GM23338 (cell line): ENCODE measurements at regions not wholly inside any gene's neighbourhood (a gene's known extent, or its start where the extent isn't known, plus 50 kb on each side); places are given as distances from the start of the nearest gene placed in this dataset.

Experiments used
- ATAC-seq: fragments of 200-7000 bp; cut with Tn5 transposase; 3 replicates; pipeline ENCODE4 v1.9.1; 2020
- DNase-seq: peaks from one replicate; pipeline ENCODE4 v3.0.0-alpha.2; 2015; ENCODE audit warnings: low spot score
- H2AFZ ChIP-seq: fragments of 200-600 bp; sonication (generic); 2 replicates; pipeline ENCODE4 v1.8.0; 2016; ENCODE audit warnings: antibody characterized with exemption, mild to moderate bottlenecking, moderate library complexity
- H3F3A ChIP-seq: fragments of 200-600 bp; sonication (generic); replicated peaks from 2 replicates; pipeline ENCODE4 v1.8.0; 2017; ENCODE audit warnings: antibody characterized with exemption, mixed run types, low read depth
- H3K27ac ChIP-seq: fragments of 200-600 bp; sonication (generic); 2 replicates; pipeline ENCODE4 v1.6.1; 2016; ENCODE audit warnings: low read depth
- H3K27me3 ChIP-seq: fragments of 200-600 bp; sonication (generic); 2 replicates; pipeline ENCODE4 v1.8.0; 2016; ENCODE audit warnings: mild to moderate bottlenecking, mixed run types, moderate library complexity; ENCODE audit not compliant: insufficient read depth
- H3K36me3 ChIP-seq: fragments of 200-600 bp; sonication (generic); 2 replicates; pipeline ENCODE4 v1.8.0; 2016; ENCODE audit warnings: mild to moderate bottlenecking; ENCODE audit not compliant: insufficient read depth
- H3K4me1 ChIP-seq: fragments of 200-600 bp; sonication (generic); 2 replicates; pipeline ENCODE4 v1.8.0; 2016; ENCODE audit warnings: mild to moderate bottlenecking, moderate library complexity; ENCODE audit not compliant: insufficient read depth
- H3K4me2 ChIP-seq: fragments of 200-600 bp; sonication (generic); 2 replicates; pipeline ENCODE4 v1.7.1; 2017; ENCODE audit warnings: mixed run types
- H3K4me3 ChIP-seq: fragments of 200-600 bp; sonication (generic); 2 replicates; pipeline ENCODE4 v1.6.1; 2016; ENCODE audit warnings: mixed run types
- H3K79me2 ChIP-seq: fragments of 200-600 bp; sonication (generic); replicated peaks from 2 replicates; pipeline ENCODE4 v1.8.0; 2017; ENCODE audit warnings: mild to moderate bottlenecking; ENCODE audit not compliant: insufficient read depth
- H3K9me2 ChIP-seq: fragments of 200-600 bp; sonication (generic); 2 replicates; pipeline ENCODE4 v1.8.0; 2017; ENCODE audit not compliant: insufficient read depth
- H4K20me1 ChIP-seq: fragments of 200-600 bp; sonication (generic); replicated peaks from 2 replicates; pipeline ENCODE4 v1.8.0; 2017; ENCODE audit warnings: mild to moderate bottlenecking; ENCODE audit not compliant: insufficient read depth
- H3K27ac Mint-ChIP-seq: 2 replicates; pipeline ENCODE4 v1.8.0; 2020; ENCODE audit warnings: inconsistent platforms, mild to moderate bottlenecking, moderate library complexity, mixed read lengths
- H3K27me3 Mint-ChIP-seq: 3 replicates; pipeline ENCODE4 v1.8.0; 2022; ENCODE audit warnings: low read depth, mild to moderate bottlenecking, moderate library complexity, mixed read lengths, inconsistent platforms; ENCODE audit not compliant: insufficient read depth, poor library complexity
- H3K36me3 Mint-ChIP-seq: 3 replicates; pipeline ENCODE4 v1.8.0; 2021; ENCODE audit warnings: low read depth, mild to moderate bottlenecking, inconsistent platforms, moderate library complexity, mixed read lengths
- H3K4me1 Mint-ChIP-seq: 3 replicates; pipeline ENCODE4 v1.8.0; 2020; ENCODE audit warnings: mild to moderate bottlenecking, inconsistent platforms, mixed read lengths
- H3K4me3 Mint-ChIP-seq: 3 replicates; pipeline ENCODE4 v1.8.0; 2021; ENCODE audit warnings: moderate library complexity, mild to moderate bottlenecking, inconsistent platforms, mixed read lengths
- H3K9me3 Mint-ChIP-seq: 3 replicates; pipeline ENCODE4 v1.8.0; 2020; ENCODE audit warnings: moderate library complexity, mild to moderate bottlenecking, inconsistent platforms, mixed read lengths
- ZNF331 ChIP-seq: fragments of 250-450 bp; sonication (Bioruptor Pico); IDR thresholded peaks from 2 replicates; pipeline ENCODE4 v1.5.0; 2020; ENCODE audit warnings: low read depth, mild to moderate bottlenecking, moderate library complexity
- TF ChIP-seq, protein P1 (sequence below): IDR thresholded peaks from one replicate; pipeline ENCODE4 v1.6.1; 2018; ENCODE audit warnings: antibody characterized with exemption; ENCODE audit not compliant: unreplicated experiment
- TF ChIP-seq, protein P2 (sequence below): IDR thresholded peaks from 2 replicates; pipeline ENCODE4 v1.6.1; 2016; ENCODE audit warnings: antibody characterized with exemption
- TF ChIP-seq, protein P3 (sequence below): fragments of 250-450 bp; sonication (Bioruptor Pico); IDR thresholded peaks from 2 replicates; pipeline ENCODE4 v1.5.0; 2020; ENCODE audit warnings: mild to moderate bottlenecking, moderate library complexity
- TF ChIP-seq, protein P4 (sequence below), 2 experiments: fragments of 200-600 bp in 1 of 2; sonication (generic) in 1 of 2; conservative IDR thresholded peaks; 2 replicates each; pipeline versions ENCODE4 v1.5.1 to v1.6.1; 2016 to 2017; ENCODE audit warnings: antibody characterized with exemption in 2 of 2, low read depth in 2 of 2, mild to moderate bottlenecking in 2 of 2, moderate library complexity in 1 of 2

DNA sequence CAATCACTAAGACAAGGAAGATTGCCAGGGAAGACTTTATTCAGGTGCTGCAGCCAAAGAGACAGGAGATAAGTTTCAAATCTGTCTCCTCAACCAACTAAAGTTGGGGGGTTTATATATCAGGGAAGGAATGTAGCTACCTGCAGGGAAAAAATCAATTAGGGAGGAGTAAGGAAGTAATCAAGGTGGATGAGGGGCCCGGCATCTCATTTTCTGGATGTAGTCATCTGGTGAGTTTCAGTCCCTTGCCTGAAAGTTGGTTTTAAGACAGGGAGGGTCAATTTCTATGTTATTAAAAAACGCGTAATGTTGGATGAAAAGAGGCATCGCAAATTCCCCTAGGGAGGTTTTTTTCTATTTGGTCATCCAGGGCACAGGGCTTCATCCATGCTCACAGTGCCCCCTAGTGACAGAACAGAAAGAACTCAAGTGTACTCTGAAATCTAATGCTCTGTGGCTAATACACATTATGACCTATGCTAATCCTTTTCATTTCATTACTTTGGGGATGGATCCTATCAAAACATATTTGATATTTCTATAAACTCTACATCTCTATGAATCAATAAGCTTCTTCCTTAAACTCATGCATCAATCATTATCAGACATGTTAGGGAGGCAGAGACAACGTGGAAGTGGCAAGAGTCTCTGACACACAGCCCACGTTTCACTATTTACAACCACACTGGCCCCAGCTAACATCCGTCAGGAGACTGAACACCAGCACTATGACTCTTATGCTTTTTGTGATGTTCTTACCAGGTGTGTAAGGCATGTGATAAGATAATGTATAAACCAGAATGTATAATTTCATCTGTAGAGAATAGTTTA is 1577.0 kb upstream of the TENM3 start:
- H3K27me3 Mint-ChIP-seq = no peaks in the 10 kb centered on the region
- peak overlapping the region; percentile 46; the same call in 1 of the 3 replicates for H3K4me3 Mint-ChIP-seq
- Histone ChIP-seq H3K27me3 (no peaks in the 10 kb centered on the region), H3K4me1 (peaks cover 5% of the 10 kb centered on the region), H3K27ac (no peak overlapping the region), H3K4me3 (no peak overlapping the region), H3K4me2 (no peak overlapping the region), H3K9me2 (no peaks in the 10 kb centered on the region), H3F3A (no peaks in the 10 kb centered on the region), H3K36me3 (no peaks in the 10 kb centered on the region), H2AFZ (peak overlapping the region; percentile 16; the same call in 1 of the 2 replicates), H3K79me2 (no peaks in the 10 kb centered on the region), H4K20me1 (no peaks in the 10 kb centered on the region)
- no peaks in the 10 kb centered on the region for H3K9me3 Mint-ChIP-seq
- TF ChIP-seq, protein P1, sequence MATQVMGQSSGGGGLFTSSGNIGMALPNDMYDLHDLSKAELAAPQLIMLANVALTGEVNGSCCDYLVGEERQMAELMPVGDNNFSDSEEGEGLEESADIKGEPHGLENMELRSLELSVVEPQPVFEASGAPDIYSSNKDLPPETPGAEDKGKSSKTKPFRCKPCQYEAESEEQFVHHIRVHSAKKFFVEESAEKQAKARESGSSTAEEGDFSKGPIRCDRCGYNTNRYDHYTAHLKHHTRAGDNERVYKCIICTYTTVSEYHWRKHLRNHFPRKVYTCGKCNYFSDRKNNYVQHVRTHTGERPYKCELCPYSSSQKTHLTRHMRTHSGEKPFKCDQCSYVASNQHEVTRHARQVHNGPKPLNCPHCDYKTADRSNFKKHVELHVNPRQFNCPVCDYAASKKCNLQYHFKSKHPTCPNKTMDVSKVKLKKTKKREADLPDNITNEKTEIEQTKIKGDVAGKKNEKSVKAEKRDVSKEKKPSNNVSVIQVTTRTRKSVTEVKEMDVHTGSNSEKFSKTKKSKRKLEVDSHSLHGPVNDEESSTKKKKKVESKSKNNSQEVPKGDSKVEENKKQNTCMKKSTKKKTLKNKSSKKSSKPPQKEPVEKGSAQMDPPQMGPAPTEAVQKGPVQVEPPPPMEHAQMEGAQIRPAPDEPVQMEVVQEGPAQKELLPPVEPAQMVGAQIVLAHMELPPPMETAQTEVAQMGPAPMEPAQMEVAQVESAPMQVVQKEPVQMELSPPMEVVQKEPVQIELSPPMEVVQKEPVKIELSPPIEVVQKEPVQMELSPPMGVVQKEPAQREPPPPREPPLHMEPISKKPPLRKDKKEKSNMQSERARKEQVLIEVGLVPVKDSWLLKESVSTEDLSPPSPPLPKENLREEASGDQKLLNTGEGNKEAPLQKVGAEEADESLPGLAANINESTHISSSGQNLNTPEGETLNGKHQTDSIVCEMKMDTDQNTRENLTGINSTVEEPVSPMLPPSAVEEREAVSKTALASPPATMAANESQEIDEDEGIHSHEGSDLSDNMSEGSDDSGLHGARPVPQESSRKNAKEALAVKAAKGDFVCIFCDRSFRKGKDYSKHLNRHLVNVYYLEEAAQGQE = no peak
- TF ChIP-seq, protein P2, sequence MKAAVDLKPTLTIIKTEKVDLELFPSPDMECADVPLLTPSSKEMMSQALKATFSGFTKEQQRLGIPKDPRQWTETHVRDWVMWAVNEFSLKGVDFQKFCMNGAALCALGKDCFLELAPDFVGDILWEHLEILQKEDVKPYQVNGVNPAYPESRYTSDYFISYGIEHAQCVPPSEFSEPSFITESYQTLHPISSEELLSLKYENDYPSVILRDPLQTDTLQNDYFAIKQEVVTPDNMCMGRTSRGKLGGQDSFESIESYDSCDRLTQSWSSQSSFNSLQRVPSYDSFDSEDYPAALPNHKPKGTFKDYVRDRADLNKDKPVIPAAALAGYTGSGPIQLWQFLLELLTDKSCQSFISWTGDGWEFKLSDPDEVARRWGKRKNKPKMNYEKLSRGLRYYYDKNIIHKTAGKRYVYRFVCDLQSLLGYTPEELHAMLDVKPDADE = no peak
- TF ChIP-seq ZNF331 (CRISPR knock-in tag) = no peak
- TF ChIP-seq, protein P3, sequence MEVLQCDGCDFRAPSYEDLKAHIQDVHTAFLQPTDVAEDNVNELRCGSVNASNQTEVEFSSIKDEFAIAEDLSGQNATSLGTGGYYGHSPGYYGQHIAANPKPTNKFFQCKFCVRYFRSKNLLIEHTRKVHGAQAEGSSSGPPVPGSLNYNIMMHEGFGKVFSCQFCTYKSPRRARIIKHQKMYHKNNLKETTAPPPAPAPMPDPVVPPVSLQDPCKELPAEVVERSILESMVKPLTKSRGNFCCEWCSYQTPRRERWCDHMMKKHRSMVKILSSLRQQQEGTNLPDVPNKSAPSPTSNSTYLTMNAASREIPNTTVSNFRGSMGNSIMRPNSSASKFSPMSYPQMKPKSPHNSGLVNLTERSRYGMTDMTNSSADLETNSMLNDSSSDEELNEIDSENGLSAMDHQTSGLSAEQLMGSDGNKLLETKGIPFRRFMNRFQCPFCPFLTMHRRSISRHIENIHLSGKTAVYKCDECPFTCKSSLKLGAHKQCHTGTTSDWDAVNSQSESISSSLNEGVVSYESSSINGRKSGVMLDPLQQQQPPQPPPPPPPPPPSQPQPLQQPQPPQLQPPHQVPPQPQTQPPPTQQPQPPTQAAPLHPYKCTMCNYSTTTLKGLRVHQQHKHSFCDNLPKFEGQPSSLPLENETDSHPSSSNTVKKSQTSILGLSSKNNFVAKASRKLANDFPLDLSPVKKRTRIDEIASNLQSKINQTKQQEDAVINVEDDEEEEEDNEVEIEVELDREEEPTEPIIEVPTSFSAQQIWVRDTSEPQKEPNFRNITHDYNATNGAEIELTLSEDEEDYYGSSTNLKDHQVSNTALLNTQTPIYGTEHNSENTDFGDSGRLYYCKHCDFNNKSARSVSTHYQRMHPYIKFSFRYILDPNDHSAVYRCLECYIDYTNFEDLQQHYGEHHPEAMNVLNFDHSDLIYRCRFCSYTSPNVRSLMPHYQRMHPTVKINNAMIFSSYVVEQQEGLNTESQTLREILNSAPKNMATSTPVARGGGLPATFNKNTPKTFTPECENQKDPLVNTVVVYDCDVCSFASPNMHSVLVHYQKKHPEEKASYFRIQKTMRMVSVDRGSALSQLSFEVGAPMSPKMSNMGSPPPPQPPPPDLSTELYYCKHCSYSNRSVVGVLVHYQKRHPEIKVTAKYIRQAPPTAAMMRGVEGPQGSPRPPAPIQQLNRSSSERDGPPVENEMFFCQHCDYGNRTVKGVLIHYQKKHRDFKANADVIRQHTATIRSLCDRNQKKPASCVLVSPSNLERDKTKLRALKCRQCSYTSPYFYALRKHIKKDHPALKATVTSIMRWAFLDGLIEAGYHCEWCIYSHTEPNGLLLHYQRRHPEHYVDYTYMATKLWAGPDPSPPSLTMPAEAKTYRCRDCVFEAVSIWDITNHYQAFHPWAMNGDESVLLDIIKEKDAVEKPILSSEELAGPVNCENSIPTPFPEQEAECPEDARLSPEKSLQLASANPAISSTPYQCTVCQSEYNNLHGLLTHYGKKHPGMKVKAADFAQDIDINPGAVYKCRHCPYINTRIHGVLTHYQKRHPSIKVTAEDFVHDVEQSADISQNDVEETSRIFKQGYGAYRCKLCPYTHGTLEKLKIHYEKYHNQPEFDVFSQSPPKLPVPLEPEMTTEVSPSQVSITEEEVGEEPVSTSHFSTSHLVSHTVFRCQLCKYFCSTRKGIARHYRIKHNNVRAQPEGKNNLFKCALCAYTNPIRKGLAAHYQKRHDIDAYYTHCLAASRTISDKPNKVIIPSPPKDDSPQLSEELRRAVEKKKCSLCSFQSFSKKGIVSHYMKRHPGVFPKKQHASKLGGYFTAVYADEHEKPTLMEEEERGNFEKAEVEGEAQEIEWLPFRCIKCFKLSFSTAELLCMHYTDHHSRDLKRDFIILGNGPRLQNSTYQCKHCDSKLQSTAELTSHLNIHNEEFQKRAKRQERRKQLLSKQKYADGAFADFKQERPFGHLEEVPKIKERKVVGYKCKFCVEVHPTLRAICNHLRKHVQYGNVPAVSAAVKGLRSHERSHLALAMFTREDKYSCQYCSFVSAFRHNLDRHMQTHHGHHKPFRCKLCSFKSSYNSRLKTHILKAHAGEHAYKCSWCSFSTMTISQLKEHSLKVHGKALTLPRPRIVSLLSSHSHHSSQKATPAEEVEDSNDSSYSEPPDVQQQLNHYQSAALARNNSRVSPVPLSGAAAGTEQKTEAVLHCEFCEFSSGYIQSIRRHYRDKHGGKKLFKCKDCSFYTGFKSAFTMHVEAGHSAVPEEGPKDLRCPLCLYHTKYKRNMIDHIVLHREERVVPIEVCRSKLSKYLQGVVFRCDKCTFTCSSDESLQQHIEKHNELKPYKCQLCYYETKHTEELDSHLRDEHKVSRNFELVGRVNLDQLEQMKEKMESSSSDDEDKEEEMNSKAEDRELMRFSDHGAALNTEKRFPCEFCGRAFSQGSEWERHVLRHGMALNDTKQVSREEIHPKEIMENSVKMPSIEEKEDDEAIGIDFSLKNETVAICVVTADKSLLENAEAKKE (CRISPR knock-in tag) = no peak
- TF ChIP-seq, protein P4, sequence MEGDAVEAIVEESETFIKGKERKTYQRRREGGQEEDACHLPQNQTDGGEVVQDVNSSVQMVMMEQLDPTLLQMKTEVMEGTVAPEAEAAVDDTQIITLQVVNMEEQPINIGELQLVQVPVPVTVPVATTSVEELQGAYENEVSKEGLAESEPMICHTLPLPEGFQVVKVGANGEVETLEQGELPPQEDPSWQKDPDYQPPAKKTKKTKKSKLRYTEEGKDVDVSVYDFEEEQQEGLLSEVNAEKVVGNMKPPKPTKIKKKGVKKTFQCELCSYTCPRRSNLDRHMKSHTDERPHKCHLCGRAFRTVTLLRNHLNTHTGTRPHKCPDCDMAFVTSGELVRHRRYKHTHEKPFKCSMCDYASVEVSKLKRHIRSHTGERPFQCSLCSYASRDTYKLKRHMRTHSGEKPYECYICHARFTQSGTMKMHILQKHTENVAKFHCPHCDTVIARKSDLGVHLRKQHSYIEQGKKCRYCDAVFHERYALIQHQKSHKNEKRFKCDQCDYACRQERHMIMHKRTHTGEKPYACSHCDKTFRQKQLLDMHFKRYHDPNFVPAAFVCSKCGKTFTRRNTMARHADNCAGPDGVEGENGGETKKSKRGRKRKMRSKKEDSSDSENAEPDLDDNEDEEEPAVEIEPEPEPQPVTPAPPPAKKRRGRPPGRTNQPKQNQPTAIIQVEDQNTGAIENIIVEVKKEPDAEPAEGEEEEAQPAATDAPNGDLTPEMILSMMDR (conservative IDR thresholded peaks at IDR 0.05; ENCODE audit: low read depth in 2 of 2) = peak; percentile 82 to 85
- H3K27ac Mint-ChIP-seq = no peak overlapping the region
- H3K36me3 Mint-ChIP-seq = no peaks in the 10 kb centered on the region
- ATAC-seq = peak; percentile 93
- peak; percentile 88 for DNase-seq
- peaks cover 5% of the 10 kb centered on the region; the same call in 2 of the 3 replicates for H3K4me1 Mint-ChIP-seq
